H1 (cell line): ENCODE measurements at regions not wholly inside any gene's neighbourhood (a gene's known extent, or its start where the extent isn't known, plus 50 kb on each side); places are given as distances from the start of the nearest gene placed in this dataset.

Experiments used
- POLR2A ChIP-seq, 2 experiments: IDR thresholded peaks; 1 replicate in 1 of 2; 2 replicates in 1 of 2; pipeline ENCODE4 v1.6.1; 2011; ENCODE audit warnings: low read depth in 2 of 2, low read length in 2 of 2, mild to moderate bottlenecking in 2 of 2; ENCODE audit errors: control extremely low read depth in 1 of 2
- RXRA ChIP-seq: IDR thresholded peaks from 2 replicates; pipeline ENCODE4 v1.6.1; 2011; ENCODE audit warnings: low read depth, mild to moderate bottlenecking, low read length, moderate library complexity; ENCODE audit not compliant: insufficient read depth
- TEAD4 ChIP-seq: IDR thresholded peaks from 2 replicates; pipeline ENCODE4 v1.6.1; 2012; ENCODE audit warnings: low read depth, low read length, inconsistent platforms, mixed read lengths

DNA sequence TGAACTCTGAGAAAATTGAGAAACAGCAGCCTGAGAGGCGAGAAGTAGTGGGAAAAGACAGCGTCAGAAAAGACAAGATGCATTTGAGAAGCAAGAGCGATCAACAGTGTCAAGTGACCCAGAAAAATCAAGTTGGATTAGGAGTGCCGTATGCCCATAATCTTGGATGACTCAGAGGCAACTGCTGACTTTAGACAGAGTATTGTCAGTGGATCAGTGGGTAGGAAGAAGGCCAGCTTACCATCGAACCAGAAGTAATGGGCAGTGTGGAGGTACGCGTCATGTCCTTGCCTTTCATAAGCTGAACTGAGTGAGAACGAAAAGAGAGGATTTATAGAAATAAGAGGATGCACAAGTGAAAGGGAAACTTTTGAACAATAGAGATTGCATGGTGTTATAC, 151.0 kb upstream of the NAV3 start (continued):
- TF ChIP-seq TEAD4 (no peak), RXRA (no peak), POLR2A (IDR thresholded peaks at IDR 0.05; ENCODE audit: control extremely low read depth in 1 of 2, low read depth in 2 of 2, low read length in 2 of 2) (no peak)
